H1 (cell line): ENCODE measurements at regions not wholly inside any gene's neighbourhood (a gene's known extent, or its start where the extent isn't known, plus 50 kb on each side); places are given as distances from the start of the nearest gene placed in this dataset.

Source experiments
- CTCF ChIA-PET: fragments of 300-600 bp; sonication (Branson Sonifier 250); formaldehyde crosslinking; loops from one replicate; lab custom pipeline; 2021; ENCODE audit not compliant: partially characterized antibody; lab: Charles Lee
- POLR2A ChIA-PET: fragments of 300-600 bp; sonication (Branson Sonifier 250); formaldehyde crosslinking; loops from one replicate; lab custom pipeline; 2021; ENCODE audit warnings: inconsistent platforms; ENCODE audit not compliant: partially characterized antibody; lab: Charles Lee
- DNase-seq, 2 experiments: peaks; one replicate each; pipeline versions ENCODE4 v3.0.0 to v3.0.0-alpha.2; 2010 to 2022; ENCODE audit warnings: low spot score in 2 of 2, low read depth in 1 of 2, mixed read lengths in 1 of 2
- FAIRE-seq: peaks from 2 replicates; lab custom pipeline; 2011; peaks lifted over from hg19 to GRCh38; lab: Jason Lieb, UNC
- H2AFZ ChIP-seq: 2 replicates; pipeline ENCODE4 v1.8.1; 2012; ENCODE audit warnings: low read length, inconsistent platforms
- H2AK5ac ChIP-seq: 2 replicates; pipeline ENCODE4 v1.6.1; 2013; ENCODE audit warnings: low read depth, low read length
- H2BK120ac ChIP-seq: replicated peaks from 2 replicates; pipeline ENCODE3; 2013; ENCODE audit warnings: low read depth, low read length, inconsistent platforms
- H2BK12ac ChIP-seq: 2 replicates; pipeline ENCODE4 v1.6.1; 2013; ENCODE audit warnings: low read depth, low read length
- H2BK15ac ChIP-seq: 2 replicates; pipeline ENCODE4 v1.6.1; 2013; ENCODE audit warnings: low read length
- H2BK20ac ChIP-seq: 2 replicates; pipeline ENCODE4 v1.6.1; 2013; ENCODE audit warnings: low read length
- H2BK5ac ChIP-seq: 2 replicates; pipeline ENCODE4 v1.6.1; 2013; ENCODE audit warnings: low read depth, low read length
- H3K14ac ChIP-seq: 2 replicates; pipeline ENCODE4 v1.6.1; 2013; ENCODE audit warnings: inconsistent platforms; ENCODE audit not compliant: insufficient read length
- H3K18ac ChIP-seq: 2 replicates; pipeline ENCODE4 v1.6.1; 2013; ENCODE audit warnings: low read length; ENCODE audit errors: extremely low read depth
- H3K23ac ChIP-seq: 2 replicates; pipeline ENCODE4 v1.6.1; 2013; ENCODE audit warnings: inconsistent platforms; ENCODE audit not compliant: insufficient read length
- H3K23me2 ChIP-seq: 2 replicates; pipeline ENCODE4 v1.6.1; 2013; ENCODE audit warnings: low read depth, low read length
- H3K27ac ChIP-seq: 2 replicates; pipeline ENCODE4 v1.6.1; 2011; ENCODE audit warnings: low read depth, low read length, inconsistent platforms
- H3K27me3 ChIP-seq, 4 experiments: replicated peaks in 1 of 4; 1 replicate in 1 of 4; 2 replicates in 3 of 4; pipeline versions ENCODE4 v1.6.1 to v1.8.1; 2011 to 2013; ENCODE audit warnings: low read length in 3 of 4, mild to moderate bottlenecking in 3 of 4, inconsistent platforms in 2 of 4, mixed read lengths in 2 of 4, moderate library complexity in 1 of 4; ENCODE audit not compliant: control insufficient read depth in 3 of 4, insufficient read depth in 3 of 4; ENCODE audit errors: extremely low read depth in 1 of 4
- H3K36me3 ChIP-seq, 4 experiments: 2 replicates each; pipeline versions ENCODE4 v1.6.1 to v1.8.1; 2011 to 2013; ENCODE audit warnings: mild to moderate bottlenecking in 4 of 4, low read length in 3 of 4, moderate library complexity in 2 of 4, control low read depth in 1 of 4, inconsistent platforms in 1 of 4; ENCODE audit not compliant: insufficient read depth in 4 of 4, control insufficient read depth in 2 of 4
- H3K4ac ChIP-seq: replicated peaks from 2 replicates; pipeline ENCODE3; 2013; ENCODE audit warnings: low read length, low read depth, mixed read lengths, inconsistent platforms; ENCODE audit not compliant: insufficient read length
- H3K4me1 ChIP-seq, 4 experiments: replicated peaks in 1 of 4; 1 replicate in 1 of 4; 2 replicates in 3 of 4; pipeline versions ENCODE4 v1.6.1 to v1.8.1; 2011 to 2013; ENCODE audit warnings: low read length in 3 of 4, inconsistent platforms in 2 of 4, mixed read lengths in 1 of 4; ENCODE audit not compliant: insufficient read depth in 4 of 4, control insufficient read depth in 3 of 4
- H3K4me2 ChIP-seq, 2 experiments: 2 replicates each; pipeline versions ENCODE4 v1.6.1 to v1.8.1; 2011 to 2013; ENCODE audit warnings: low read depth in 2 of 2, low read length in 2 of 2, control low read depth in 1 of 2, inconsistent platforms in 1 of 2, mild to moderate bottlenecking in 1 of 2; ENCODE audit not compliant: insufficient read depth in 1 of 2
- H3K4me3 ChIP-seq, 4 experiments: fragments of 200-600, 300-600 bp in 1 of 4; sonication (generic), shearing (Covaris generic), sonication (Bioruptor Twin) in 1 of 4; 2 replicates each; pipeline versions ENCODE4 v1.5.1 to v1.8.1; 2011 to 2016; ENCODE audit warnings: low read length in 4 of 4, low read depth in 3 of 4, control low read depth in 2 of 4, inconsistent platforms in 2 of 4, mild to moderate bottlenecking in 2 of 4, mixed read lengths in 1 of 4, moderate library complexity in 1 of 4; ENCODE audit not compliant: insufficient read depth in 2 of 4; ENCODE audit errors: extremely low read depth in 1 of 4
- H3K56ac ChIP-seq: replicated peaks from 2 replicates; pipeline ENCODE3; 2013; ENCODE audit warnings: low read depth, mild to moderate bottlenecking, mixed read lengths, low read length, inconsistent platforms; ENCODE audit not compliant: insufficient read length
- H3K79me1 ChIP-seq: 2 replicates; pipeline ENCODE4 v1.6.1; 2013; ENCODE audit warnings: low read depth, low read length, control low read depth
- H3K79me2 ChIP-seq, 2 experiments: 2 replicates each; pipeline versions ENCODE4 v1.6.1 to v1.8.1; 2012 to 2013; ENCODE audit warnings: low read length in 2 of 2, mild to moderate bottlenecking in 2 of 2, inconsistent platforms in 1 of 2; ENCODE audit not compliant: insufficient read depth in 2 of 2, control insufficient read depth in 1 of 2
- H3K9ac ChIP-seq, 4 experiments: replicated peaks in 1 of 4; 1 replicate in 1 of 4; 2 replicates in 3 of 4; pipeline versions ENCODE4 v1.6.1 to v1.8.1; 2011 to 2013; ENCODE audit warnings: low read depth in 3 of 4, low read length in 3 of 4, control low read depth in 2 of 4, mild to moderate bottlenecking in 2 of 4, moderate library complexity in 2 of 4, inconsistent platforms in 1 of 4; ENCODE audit errors: extremely low read depth in 1 of 4
- H3K9me3 ChIP-seq, 2 experiments: 2 replicates each; pipeline versions ENCODE4 v1.6.1 to v1.8.1; 2012 to 2013; ENCODE audit warnings: mild to moderate bottlenecking in 2 of 2, moderate library complexity in 2 of 2, control low read depth in 1 of 2, inconsistent platforms in 1 of 2, low read depth in 1 of 2, low read length in 1 of 2, mixed read lengths in 1 of 2; ENCODE audit not compliant: insufficient read depth in 2 of 2
- H4K20me1 ChIP-seq, 2 experiments: replicated peaks in 1 of 2; 2 replicates each; pipeline versions ENCODE3 to v1.8.1; 2011 to 2013; ENCODE audit warnings: inconsistent platforms in 2 of 2, low read length in 2 of 2, mild to moderate bottlenecking in 1 of 2; ENCODE audit not compliant: insufficient read depth in 2 of 2, control insufficient read depth in 1 of 2
- H4K5ac ChIP-seq: 2 replicates; pipeline ENCODE4 v1.6.1; 2013; ENCODE audit warnings: low read length, low read depth, mixed read lengths, inconsistent platforms; ENCODE audit not compliant: insufficient read length
- H4K8ac ChIP-seq: 2 replicates; pipeline ENCODE4 v1.8.0; 2013; ENCODE audit warnings: mild to moderate bottlenecking, moderate library complexity, low read length, inconsistent platforms; ENCODE audit not compliant: insufficient read depth; ENCODE audit errors: extremely low read depth
- H4K91ac ChIP-seq: replicated peaks from 2 replicates; pipeline ENCODE3; 2013; ENCODE audit warnings: low read length, mixed read lengths, inconsistent platforms; ENCODE audit not compliant: insufficient read length
- ATF3 ChIP-seq: IDR thresholded peaks from 2 replicates; pipeline ENCODE4 v1.6.1; 2011; ENCODE audit warnings: low read depth, mild to moderate bottlenecking, low read length; ENCODE audit not compliant: insufficient read depth
- CHD2 ChIP-seq: IDR thresholded peaks from 2 replicates; pipeline ENCODE4 v1.6.1; 2012; ENCODE audit warnings: low read length, improper control_type of control experiment
- CTBP2 ChIP-seq: IDR thresholded peaks from 2 replicates; pipeline ENCODE4 v1.7.0; 2011; ENCODE audit warnings: borderline replicate concordance, mild to moderate bottlenecking, moderate library complexity, mixed read lengths, low read length; ENCODE audit not compliant: insufficient read depth, insufficient read length
- JUND ChIP-seq: IDR thresholded peaks from 2 replicates; pipeline ENCODE4 v1.6.1; 2011; ENCODE audit warnings: mild to moderate bottlenecking, improper control_type of control experiment, low read length
- KDM5A ChIP-seq: fragments of 200-600 bp; IDR thresholded peaks from 2 replicates; pipeline ENCODE4 v1.7.1; 2012; ENCODE audit warnings: mild to moderate bottlenecking, low read length, inconsistent platforms, mixed read lengths
- POLR2A ChIP-seq, 2 experiments: IDR thresholded peaks; 1 replicate in 1 of 2; 2 replicates in 1 of 2; pipeline ENCODE4 v1.6.1; 2011; ENCODE audit warnings: low read depth in 2 of 2, low read length in 2 of 2, mild to moderate bottlenecking in 2 of 2; ENCODE audit errors: control extremely low read depth in 1 of 2
- POLR2AphosphoS5 ChIP-seq: IDR thresholded peaks from 2 replicates; pipeline ENCODE4 v1.6.1; 2011; ENCODE audit warnings: low read depth, low read length
- POU5F1 ChIP-seq: IDR thresholded peaks from 2 replicates; pipeline ENCODE4 v1.6.1; 2011; ENCODE audit warnings: low read depth, mild to moderate bottlenecking, low read length, moderate library complexity
- SIN3A ChIP-seq, 2 experiments: IDR thresholded peaks in 1 of 2; conservative IDR thresholded peaks in 1 of 2; 2 replicates each; pipeline ENCODE4 v1.6.1; 2011 to 2012; ENCODE audit warnings: low read length in 2 of 2, improper control_type of control experiment in 1 of 2, low read depth in 1 of 2, mild to moderate bottlenecking in 1 of 2
- TAF1 ChIP-seq: IDR thresholded peaks from 2 replicates; pipeline ENCODE4 v1.6.1; 2011; ENCODE audit warnings: mild to moderate bottlenecking, low read depth, low read length
- USF2 ChIP-seq: IDR thresholded peaks from 2 replicates; pipeline ENCODE4 v1.6.1; 2011; ENCODE audit warnings: low read length, improper control_type of control experiment
- WGBS, 2 experiments: shearing (Covaris generic) in 1 of 2; methylation state at CpG; one replicate each; pipeline versions ENCODE4 v1.1.6 to v1.1.7; 2013 to 2015; ENCODE audit warnings: low lambda C conversion rate in 2 of 2, mixed read lengths in 2 of 2, inconsistent platforms in 1 of 2, low coverage in 1 of 2, missing lambda C conversion rate in 1 of 2; ENCODE audit not compliant: insufficient replicate concordance in 2 of 2, insufficient coverage in 1 of 2, insufficient read length in 1 of 2; ENCODE audit errors: extremely low coverage in 1 of 2, missing lambda C conversion rate in 1 of 2; 5-methylcytosine and 5-hydroxymethylcytosine counted together

GRCh38 chr3:187870360-187871203 is 125.3 kb upstream of the BCL6 start:
- H3K9ac ChIP-seq: no peak overlapping the region
- no peaks in the 10 kb centered on the region for H3K79me1 ChIP-seq
- CTCF ChIA-PET: interaction anchor here (1.1 to 1.6 kb wide), 3 partner anchors 11 to 99 kb away, joined by 3 to 4 read pairs (median 3); no protein-coding TSS in a partner anchor
- no peak overlapping the region for H2AFZ ChIP-seq
- no peaks in the 10 kb centered on the region for H3K4me1 ChIP-seq
- no peak overlapping the region for H3K18ac ChIP-seq
- H3K27ac ChIP-seq: no peak overlapping the region
- no peaks in the 10 kb centered on the region for H4K20me1 ChIP-seq
- no peak overlapping the region for H4K8ac ChIP-seq
- H3K79me2 ChIP-seq: no peaks in the 10 kb centered on the region
- no peaks in the 10 kb centered on the region for H3K27me3 ChIP-seq
- H2AK5ac ChIP-seq: no peak overlapping the region
- H4K5ac ChIP-seq: no peak overlapping the region
- H3K36me3 ChIP-seq: no peaks in the 10 kb centered on the region
- DNase-seq: no peak
- H2BK120ac ChIP-seq: no peak overlapping the region
- H4K91ac ChIP-seq: no peak overlapping the region
- no peak overlapping the region for H3K4me2 ChIP-seq
- FAIRE-seq: no peak
- no peak overlapping the region for H2BK15ac ChIP-seq
- H2BK20ac ChIP-seq: no peak overlapping the region
- 93% methylated on average over 5 of the region's 5 CpGs; no CpG with 5 or more reads in 1 of the 2 experiments for WGBS, 2 experiments
- no peak overlapping the region for H3K56ac ChIP-seq
- H3K4me3 ChIP-seq: no peak overlapping the region
- POLR2A ChIA-PET: interaction anchor here (0.6 kb wide), 1 partner anchor 1801 kb away, joined by 3 read pairs; no protein-coding TSS in a partner anchor
- no peak overlapping the region for H3K14ac ChIP-seq
- H3K23me2 ChIP-seq: no peaks in the 10 kb centered on the region
- H3K9me3 ChIP-seq: 0 out of 4 replicates have a peak, but pooled peaks cover 0 to 3% of the 10 kb centered on the region in 2 experiments
- H2BK12ac ChIP-seq: no peak overlapping the region
- H3K4ac ChIP-seq: no peak overlapping the region
- no peak overlapping the region for H2BK5ac ChIP-seq
- H3K23ac ChIP-seq: no peak overlapping the region
- TF ChIP-seq KDM5A (no peak), CHD2 (no peak), TAF1 (no peak), ATF3 (no peak), CTBP2 (no peak), USF2 (no peak), SIN3A (conservative IDR thresholded peaks at IDR 0.05 in 1 of 2, IDR thresholded peaks at IDR 0.05 in 1 of 2; ENCODE audit: low read depth in 1 of 2, low read length in 2 of 2) (no peak), POLR2AphosphoS5 (no peak), POU5F1 (no peak), JUND (no peak), POLR2A (IDR thresholded peaks at IDR 0.05; ENCODE audit: control extremely low read depth in 1 of 2, low read depth in 2 of 2, low read length in 2 of 2) (no peak)
